NB4 (cell line): ENCODE measurements at regions not wholly inside any gene's neighbourhood (a gene's known extent, or its start where the extent isn't known, plus 50 kb on each side); places are given as distances from the start of the nearest gene placed in this dataset.

ENCODE experiments used
- MYC ChIP-seq: IDR thresholded peaks from 2 replicates; pipeline ENCODE4 v1.6.1; 2011; ENCODE audit warnings: low read depth, low read length
- POLR2A ChIP-seq: IDR thresholded peaks from 2 replicates; pipeline ENCODE4 v1.6.1; 2011; ENCODE audit warnings: mild to moderate bottlenecking; ENCODE audit not compliant: insufficient read length; ENCODE audit errors: extremely low read depth
- TF ChIP-seq, protein P1 (sequence below): IDR thresholded peaks from one replicate; pipeline ENCODE4 v1.5.1; 2012; ENCODE audit warnings: low read depth, low read length
- TF ChIP-seq, protein P2 (sequence below): IDR thresholded peaks from 2 replicates; pipeline ENCODE4 v1.6.1; 2011; ENCODE audit warnings: low read depth, low read length

DNA sequence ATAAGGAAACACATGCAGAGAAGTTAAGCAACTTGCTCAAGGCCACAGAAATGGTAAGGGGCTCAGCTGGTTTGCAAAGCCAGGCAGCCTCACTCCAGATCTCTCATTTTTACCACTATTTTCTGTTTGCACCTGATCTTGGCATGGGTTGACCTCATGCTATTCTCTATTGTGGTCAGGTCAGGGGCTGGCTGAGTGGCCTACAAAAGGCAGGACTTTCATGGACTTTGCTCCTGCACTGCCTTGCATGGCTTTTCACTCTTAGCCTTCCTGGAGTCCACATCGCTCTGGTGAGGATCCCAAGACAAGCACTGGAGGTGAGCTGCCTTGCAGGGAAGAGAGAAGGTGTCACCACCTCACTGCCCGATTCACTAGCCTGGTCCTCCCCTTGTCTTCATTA lies 56.8 kb upstream of the CSF3R start:
- TF ChIP-seq, protein P1, sequence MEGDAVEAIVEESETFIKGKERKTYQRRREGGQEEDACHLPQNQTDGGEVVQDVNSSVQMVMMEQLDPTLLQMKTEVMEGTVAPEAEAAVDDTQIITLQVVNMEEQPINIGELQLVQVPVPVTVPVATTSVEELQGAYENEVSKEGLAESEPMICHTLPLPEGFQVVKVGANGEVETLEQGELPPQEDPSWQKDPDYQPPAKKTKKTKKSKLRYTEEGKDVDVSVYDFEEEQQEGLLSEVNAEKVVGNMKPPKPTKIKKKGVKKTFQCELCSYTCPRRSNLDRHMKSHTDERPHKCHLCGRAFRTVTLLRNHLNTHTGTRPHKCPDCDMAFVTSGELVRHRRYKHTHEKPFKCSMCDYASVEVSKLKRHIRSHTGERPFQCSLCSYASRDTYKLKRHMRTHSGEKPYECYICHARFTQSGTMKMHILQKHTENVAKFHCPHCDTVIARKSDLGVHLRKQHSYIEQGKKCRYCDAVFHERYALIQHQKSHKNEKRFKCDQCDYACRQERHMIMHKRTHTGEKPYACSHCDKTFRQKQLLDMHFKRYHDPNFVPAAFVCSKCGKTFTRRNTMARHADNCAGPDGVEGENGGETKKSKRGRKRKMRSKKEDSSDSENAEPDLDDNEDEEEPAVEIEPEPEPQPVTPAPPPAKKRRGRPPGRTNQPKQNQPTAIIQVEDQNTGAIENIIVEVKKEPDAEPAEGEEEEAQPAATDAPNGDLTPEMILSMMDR, result no peak
- TF ChIP-seq POLR2A (no peak), MYC (no peak)
- TF ChIP-seq, protein P2, sequence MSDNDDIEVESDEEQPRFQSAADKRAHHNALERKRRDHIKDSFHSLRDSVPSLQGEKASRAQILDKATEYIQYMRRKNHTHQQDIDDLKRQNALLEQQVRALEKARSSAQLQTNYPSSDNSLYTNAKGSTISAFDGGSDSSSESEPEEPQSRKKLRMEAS, result no peak
